ENCODE measurements at regions not wholly inside any gene's neighbourhood (a gene's known extent, or its start where the extent isn't known, plus 50 kb on each side); places are given as distances from the start of the nearest gene placed in this dataset.
"Not testable (repeated sequence)": the region's sequence is repeated elsewhere in the genome, so short reads cannot be mapped to it uniquely, and the experiment has no call there.

DNA sequence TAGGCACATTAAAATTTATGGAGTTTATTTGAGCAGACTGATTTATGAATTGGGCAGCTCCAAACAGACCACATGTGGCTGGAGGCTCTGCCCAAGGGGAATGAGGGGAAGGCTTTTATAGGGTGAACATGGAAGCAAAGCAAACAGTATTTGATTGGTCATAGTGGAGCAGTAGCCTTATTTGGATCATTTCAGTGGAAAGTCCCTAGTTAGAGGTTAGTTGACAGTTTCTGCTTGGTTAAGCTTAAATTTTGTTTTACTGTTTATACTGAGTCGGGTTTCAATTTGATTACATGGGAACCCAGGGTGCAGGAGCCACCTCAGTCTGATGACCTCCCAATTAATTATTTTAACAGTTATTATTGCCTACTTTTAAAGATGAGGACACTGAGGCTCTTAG is 140.5 kb downstream of the NDFIP2 start:
- no peak for DNase-seq (ENCODE audit: low spot score)

DNA sequence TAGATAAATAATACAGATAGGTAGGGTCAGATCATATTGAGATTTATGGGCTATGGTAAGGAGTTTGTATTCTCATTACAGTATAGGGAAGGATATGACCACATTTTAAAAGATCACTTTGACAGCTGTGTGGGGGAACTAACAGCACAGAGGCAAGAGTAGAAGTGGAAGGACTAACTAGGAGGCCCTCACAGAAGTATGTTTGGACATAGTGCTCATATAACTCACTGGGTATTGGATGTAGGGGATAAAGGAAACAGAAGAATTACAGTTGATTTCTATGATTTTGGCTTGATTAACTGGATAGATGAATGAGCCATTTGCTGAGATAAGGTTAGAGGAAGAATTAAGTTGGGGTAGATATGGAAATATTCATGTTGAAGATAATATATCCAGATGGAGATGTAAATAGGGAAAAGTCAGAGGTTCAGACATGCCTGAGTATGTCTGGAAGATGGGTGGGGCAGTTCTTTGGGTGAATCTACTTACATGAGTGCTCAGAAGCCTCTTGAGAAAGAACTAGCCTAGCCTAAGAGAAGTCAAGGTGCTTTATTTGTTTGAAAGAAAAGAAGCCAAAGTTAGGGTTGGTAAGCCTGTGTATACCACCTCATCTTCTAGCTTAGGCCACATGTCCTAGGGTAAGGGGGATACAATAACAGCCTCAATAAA is 133.4 kb downstream of the NDFIP2 start:
- DNase-seq (ENCODE audit: low spot score): no peak

DNA sequence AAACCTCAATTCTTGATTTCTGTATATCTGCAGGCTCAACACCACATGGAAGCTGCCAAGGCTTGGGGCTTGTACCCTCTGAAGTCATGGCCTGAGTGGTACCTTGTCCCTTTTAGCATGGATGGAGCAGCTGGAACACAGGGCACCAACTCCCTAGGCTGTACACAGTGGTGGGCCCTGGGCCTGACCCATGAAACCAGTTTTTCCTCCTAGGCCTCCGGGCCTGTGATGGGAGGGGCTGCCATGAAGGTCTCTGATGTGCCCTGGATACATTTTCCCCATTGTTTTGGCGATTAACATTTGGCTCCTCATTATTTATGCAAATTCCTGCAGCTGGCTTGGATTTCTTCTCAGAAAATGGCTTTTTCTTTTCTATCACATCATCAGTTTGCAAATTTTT is 131.6 kb downstream of the NDFIP2 start:
- DNase-seq (ENCODE audit: low spot score): no peak

DNA sequence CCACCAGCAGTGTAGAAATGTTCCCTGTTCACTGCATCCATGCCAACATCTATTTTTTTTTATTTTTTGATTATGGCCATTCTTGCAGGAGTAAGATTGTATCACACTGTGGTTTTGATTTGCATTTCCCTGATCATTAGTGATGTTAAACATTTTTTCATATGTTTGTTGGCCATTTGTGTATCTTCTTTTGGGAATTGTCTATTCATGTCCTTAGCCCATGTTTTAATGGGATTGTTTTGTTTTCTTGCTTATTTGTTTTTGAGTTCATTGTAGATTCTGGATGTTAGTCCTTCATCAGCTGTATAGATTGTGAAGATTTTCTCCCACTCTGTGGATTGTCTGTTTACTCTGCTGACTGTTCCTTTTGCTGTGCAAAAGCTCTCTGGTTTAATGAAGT is 126.9 kb downstream of the NDFIP2 start:
- not testable (repeated sequence) for DNase-seq (ENCODE audit: low spot score)

Data from mucosa of gallbladder (tissue), 1 donor.